NOMO-1 treated with dmso at 0.1 percent for 144 hours (cell line): ENCODE measurements at regions not wholly inside any gene's neighbourhood (a gene's known extent, or its start where the extent isn't known, plus 50 kb on each side); places are given as distances from the start of the nearest gene placed in this dataset.

ENCODE experiments used
- DNase-seq: peaks from one replicate; lab custom pipeline; 2025; ENCODE audit not compliant: unreplicated experiment; lab: John Stamatoyannopoulos, UW

DNA sequence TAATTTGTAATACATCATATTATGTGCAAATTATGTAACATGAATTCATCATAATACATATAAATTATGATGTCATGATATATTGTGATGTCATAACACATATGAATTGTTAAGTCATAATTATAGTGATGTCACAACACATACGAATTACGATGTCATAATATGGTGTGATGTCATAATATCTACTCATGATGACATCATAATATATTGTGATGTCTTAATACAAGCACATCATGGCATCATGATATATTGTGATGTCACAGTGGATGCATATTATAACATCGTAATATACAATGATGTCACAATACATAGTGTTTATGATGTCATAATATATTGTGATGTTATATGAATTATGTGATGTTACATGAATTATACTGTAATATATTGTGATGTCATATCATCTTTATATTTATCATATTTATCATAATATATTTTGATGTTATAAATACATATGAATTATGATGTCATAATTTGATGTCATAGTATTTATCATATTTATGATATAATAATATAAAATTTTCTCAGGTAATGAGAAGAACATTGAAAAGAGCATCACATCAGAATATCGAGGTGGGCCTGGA is 1793.0 kb downstream of the TP53TG3F start:
- no peak for DNase-seq

GRCh38 chr16:35255186-35255803 is 1795.9 kb downstream of the TP53TG3F start:
- DNase-seq = no peak

- no peak for DNase-seq
These were observed 1796.4 kb downstream of the TP53TG3F start for GRCh38 chr16:35255816-35256215.

GRCh38 chr16:35258381-35258780 is 1799.0 kb downstream of the TP53TG3F start:
- DNase-seq = no peak

DNA sequence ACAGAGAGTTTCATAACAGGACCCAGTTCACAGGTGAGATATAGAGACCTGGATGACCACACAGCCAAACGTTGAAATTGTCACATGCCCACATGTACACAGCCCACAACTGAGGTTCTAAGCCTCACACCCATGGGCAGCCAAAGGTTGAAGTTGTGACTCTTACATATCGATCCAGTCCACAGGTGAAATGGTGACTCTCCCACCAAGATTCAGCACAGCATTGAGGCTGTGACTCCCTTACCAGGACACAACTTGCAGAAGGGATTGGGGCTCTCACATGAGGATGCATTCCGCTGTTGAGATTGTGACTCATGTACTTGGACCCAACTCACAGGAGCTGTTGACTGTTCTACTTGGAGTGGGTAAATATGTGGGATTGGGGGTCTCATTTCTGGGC is 1836.4 kb downstream of the TP53TG3F start:
- DNase-seq = no peak

GRCh38 chr16:35296962-35297653 is 1837.7 kb downstream of the TP53TG3F start:
- DNase-seq = no peak

- DNase-seq = no peak
These were observed 1839.2 kb downstream of the TP53TG3F start for GRCh38 chr16:35298460-35299243.

DNA sequence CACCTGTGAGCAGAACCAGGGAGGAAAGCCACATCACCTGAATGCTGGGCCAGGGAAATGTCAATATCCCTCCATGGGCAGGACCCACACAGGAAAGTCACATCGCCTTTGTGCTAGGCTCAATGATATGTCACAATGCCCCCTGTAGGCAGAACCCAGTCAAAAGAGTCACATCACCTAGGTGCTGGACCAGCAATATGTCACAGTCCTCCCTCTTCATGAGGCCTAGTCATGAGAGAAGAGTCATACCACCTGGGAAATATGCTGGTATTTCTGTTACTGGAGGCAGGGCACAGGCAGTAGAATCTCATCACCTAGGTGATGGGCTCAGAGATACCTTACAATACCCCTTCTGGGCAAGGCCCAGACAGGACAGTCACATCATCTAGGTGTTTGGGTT is 1843.4 kb downstream of the TP53TG3F start:
- no peak for DNase-seq

DNA sequence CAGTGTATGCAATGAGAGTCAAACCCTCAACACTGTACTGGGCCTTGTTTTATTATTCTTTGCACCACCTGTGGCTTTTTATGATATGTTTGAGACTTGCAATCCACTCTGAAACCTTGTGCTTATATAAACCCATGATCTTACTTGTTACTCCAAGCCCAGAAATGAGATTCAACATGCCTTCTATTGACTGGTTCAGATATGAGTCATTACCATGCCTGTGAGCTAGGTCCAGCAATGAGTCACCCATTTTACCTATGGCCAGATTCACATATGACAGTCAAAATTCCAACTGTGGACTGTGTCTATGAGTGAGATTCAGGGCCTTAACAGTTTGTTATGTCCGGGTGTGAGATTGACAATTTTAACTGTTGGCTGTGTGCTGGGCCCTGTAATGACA is 1846.1 kb downstream of the TP53TG3F start:
- DNase-seq = no peak

- no peak for DNase-seq
These were observed 1847.5 kb downstream of the TP53TG3F start for GRCh38 chr16:35306915-35307314.

- DNase-seq = no peak
These were observed 1849.3 kb downstream of the TP53TG3F start for GRCh38 chr16:35308674-35309073.

DNA sequence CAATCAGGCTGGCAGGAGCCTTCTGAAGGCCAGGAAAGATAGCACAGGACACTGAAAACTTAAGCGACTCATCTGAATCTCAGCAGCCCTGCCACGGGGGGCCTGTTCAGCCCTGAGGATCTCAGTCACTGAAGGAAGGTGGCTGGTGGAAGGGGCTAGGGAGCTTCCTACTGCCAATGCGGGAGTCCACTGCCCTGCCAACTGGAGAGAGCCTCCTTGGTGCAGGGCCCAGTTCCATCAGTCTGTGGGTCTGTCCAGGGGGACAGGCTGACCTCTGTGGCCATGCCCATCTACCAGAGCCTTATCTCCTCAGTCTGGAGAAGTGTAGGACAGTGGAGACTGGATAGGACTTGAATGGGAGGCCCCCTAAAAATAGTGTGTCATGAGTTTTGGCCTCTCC is 1851.6 kb downstream of the TP53TG3F start:
- DNase-seq = no peak

GRCh38 chr16:35311475-35311874 is 1852.1 kb downstream of the TP53TG3F start:
- DNase-seq = no peak

DNA sequence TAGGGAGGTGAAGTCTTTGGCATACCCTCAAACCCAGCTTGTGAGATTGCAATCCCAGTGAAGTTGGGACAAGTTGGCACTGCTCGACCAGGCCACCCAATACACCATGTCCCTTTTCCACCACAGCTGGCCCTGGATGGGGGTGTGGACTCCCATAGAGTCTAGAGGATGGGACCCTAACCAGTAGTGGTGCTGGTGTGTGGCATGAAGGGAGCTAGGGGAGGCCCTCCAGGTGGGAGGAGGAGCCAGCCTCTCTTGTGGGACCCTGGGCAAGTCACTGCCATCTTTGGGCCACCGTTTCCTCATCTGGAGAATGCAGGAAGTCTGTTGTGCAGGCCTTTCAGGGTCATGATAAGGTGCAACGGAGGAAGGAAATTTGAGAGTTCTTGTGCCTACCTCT is 1854.9 kb downstream of the TP53TG3F start:
- DNase-seq = no peak

DNA sequence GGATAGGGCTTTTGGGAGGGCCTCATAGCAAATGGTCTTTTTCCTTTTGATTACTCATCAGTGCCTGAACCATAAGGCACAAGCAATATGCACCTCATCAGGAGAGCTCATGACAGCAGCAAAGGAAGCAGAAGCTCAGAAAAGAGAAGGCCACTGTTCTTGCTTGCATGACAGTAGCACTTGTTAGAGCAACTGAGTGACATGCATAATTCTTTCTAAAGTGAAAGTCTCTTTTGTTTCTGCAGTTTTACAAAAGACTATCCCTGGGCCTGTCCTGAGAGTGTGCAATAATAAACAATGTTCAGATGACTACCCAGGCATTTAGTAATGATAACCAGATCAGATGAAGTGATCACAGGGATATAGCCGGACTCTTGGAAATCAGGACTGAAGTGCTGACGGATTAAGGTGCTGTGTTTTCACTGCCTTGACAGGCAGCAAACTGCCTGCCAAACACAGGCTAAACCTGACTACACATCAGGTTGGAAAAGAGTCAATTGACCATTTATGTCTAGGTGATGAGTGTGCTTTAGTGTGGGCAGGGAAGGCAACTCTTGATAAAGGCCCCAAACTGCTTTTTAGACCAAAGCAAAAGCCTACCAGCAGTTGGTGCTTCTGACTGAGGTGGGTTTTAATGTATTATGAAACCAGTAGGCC is 1860.3 kb downstream of the TP53TG3F start:
- no peak for DNase-seq

- no peak for DNase-seq
These were observed 1866.5 kb downstream of the TP53TG3F start for GRCh38 chr16:35325936-35326335.

GRCh38 chr16:35339337-35339736 is 1879.9 kb downstream of the TP53TG3F start:
- no peak for DNase-seq

DNA sequence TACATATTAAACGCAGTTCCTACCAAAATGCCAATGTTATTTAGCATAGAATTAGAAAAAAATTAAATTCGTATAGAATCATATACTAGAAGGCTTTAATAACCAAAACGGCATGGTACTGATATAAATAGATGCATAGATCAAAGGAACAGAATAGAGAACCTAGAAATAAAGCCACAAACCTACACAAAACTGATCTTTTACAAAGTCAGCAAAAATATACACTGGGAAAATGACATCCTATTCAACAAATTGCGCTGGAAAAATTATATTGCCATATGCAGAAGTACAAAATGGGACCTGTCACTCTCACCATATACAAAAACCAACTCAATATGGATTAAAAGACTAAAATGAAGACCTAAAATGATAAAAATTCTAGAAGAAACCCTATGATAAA is 1882.6 kb downstream of the TP53TG3F start:
- no peak for DNase-seq

GRCh38 chr16:35344012-35344762 is 1884.8 kb downstream of the TP53TG3F start:
- no peak for DNase-seq

DNA sequence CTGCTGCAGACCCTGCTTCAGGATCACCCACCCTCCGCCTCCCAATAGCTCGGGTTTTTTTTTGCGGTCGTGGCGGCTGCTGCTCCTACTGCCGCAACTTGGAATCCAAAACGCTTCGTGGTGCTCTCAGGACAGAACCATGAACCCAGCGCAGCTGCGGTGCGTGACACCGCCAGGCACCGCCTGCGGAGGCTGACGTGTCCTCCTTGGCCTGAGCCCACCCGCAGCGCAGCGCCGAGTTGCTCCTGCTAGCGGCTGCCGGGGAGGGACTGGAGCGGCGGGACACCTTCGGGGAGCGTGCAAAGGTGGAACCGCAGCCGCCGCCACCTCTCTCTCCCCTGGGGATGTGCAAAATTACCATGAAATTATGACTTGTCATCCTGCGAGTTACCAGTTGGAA is 1893.0 kb downstream of the TP53TG3F start:
- no peak for DNase-seq

DNA sequence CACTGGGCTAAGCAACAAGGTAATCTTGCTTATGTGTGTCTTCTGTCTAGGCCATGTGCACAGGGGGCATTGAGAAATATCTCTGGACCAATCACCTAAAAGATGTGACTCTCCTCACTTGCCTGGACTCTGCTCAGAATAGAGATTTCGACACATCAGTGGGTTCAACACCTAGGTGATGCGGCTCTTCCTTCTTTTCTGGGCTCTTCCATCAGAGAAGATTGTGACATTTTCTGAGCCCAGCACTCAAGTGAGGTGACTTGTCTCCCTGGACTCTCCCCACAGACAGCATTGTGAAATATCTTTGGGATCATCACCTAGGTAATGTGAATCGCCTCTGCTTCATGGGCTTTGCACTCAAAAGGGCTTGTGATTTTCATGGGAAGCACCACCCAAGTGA is 1904.1 kb downstream of the TP53TG3F start:
- no peak for DNase-seq
